ENCODE measurements at regions not wholly inside any gene's neighbourhood (a gene's known extent, or its start where the extent isn't known, plus 50 kb on each side); places are given as distances from the start of the nearest gene placed in this dataset.

GRCh38 chr2:66813976-66814375 lies 379.1 kb downstream of the MEIS1 start (continued):
- TF ChIP-seq ZNF404 (tag by site-specific recombination; IDR thresholded peaks at IDR 0.05) (no peak), KLF1 (tag by site-specific recombination; IDR thresholded peaks at IDR 0.05) (no peak)

- H3K27ac ChIP-seq (ENCODE audit: extremely low read depth, low read depth, low read length) = no peak overlapping the region
- ChIA-PET POLR2A (no interaction called here), CTCF (no interaction called here)
- H3K4me3 ChIP-seq (ENCODE audit: low read depth, low read length) = no peak overlapping the region
- TF ChIP-seq ZNF121 (tag by site-specific recombination; IDR thresholded peaks at IDR 0.05) = no peak
- no peak for TF ChIP-seq ZNF513 (tag by site-specific recombination; IDR thresholded peaks at IDR 0.05)
- no peak for TF ChIP-seq ZNF76 (tag by site-specific recombination; IDR thresholded peaks at IDR 0.05; ENCODE audit: borderline replicate concordance, low read depth)
- no peak for TF ChIP-seq ZNF354C (tag by site-specific recombination; IDR thresholded peaks at IDR 0.05; ENCODE audit: borderline replicate concordance, low read depth)
- no peak for TF ChIP-seq ZNF530 (tag by site-specific recombination; IDR thresholded peaks at IDR 0.05; ENCODE audit: low read depth)
- TF ChIP-seq ZBTB26 (tag by site-specific recombination; optimal IDR thresholded peaks at IDR 0.05) = no peak
- TF ChIP-seq PBX3 (CRISPR knock-in tag; IDR thresholded peaks at IDR 0.05) = no peak
- TF ChIP-seq ZNF239 (tag by site-specific recombination; IDR thresholded peaks at IDR 0.05) = no peak
- no peak for TF ChIP-seq ZNF549 (tag by site-specific recombination; IDR thresholded peaks at IDR 0.05)
- TF ChIP-seq KLF8 (tag by site-specific recombination; IDR thresholded peaks at IDR 0.05) = no peak
- TF ChIP-seq RBAK (tag by site-specific recombination; IDR thresholded peaks at IDR 0.05) = no peak
- no peak for TF ChIP-seq ZNF768 (tag by site-specific recombination; IDR thresholded peaks at IDR 0.05)
- TF ChIP-seq ZNF37A (tag by site-specific recombination; IDR thresholded peaks at IDR 0.05) = no peak
- no peak for TF ChIP-seq ZNF175 (tag by site-specific recombination; IDR thresholded peaks at IDR 0.05)
- TF ChIP-seq ZNF223 (tag by site-specific recombination; IDR thresholded peaks at IDR 0.05) = no peak
- no peak for TF ChIP-seq ZNF394 (tag by site-specific recombination; IDR thresholded peaks at IDR 0.05; ENCODE audit: borderline replicate concordance)
- no peak for TF ChIP-seq ZNF324 (tag by site-specific recombination; IDR thresholded peaks at IDR 0.05)
- H3K9me3 ChIP-seq (ENCODE audit: control insufficient read depth, insufficient read depth, low read depth, low read length) = no peaks in the 10 kb centered on the region
- no peaks in the 10 kb centered on the region for H3K36me3 ChIP-seq (ENCODE audit: control insufficient read depth in 2 of 2, insufficient read depth in 1 of 2, low read length in 2 of 2)
- H3K4me1 ChIP-seq (ENCODE audit: control insufficient read depth, insufficient read depth, low read length) = no peaks in the 10 kb centered on the region
Measured at GRCh38 chr2:66814916-66815315, 380.0 kb downstream of the MEIS1 start.

DNA sequence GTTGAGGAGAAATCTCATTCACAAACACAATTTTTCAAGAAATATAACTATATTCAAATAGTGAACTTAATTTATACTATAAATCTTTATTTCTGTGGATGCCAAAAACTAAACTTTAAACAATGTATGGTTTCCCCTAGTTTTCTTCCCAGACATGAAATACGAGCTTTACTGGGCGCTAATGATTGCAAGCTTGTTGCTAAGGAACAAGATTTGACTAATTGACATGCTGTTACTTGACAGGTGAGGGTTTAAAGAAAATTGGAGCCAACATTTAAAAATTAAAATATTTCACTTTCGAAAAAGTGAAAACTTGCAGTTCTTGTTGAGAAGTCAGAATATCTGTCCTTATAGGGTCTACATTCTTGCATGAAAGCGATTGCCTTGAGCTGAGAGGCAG lies 381.0 kb downstream of the MEIS1 start:
- Histone ChIP-seq H3K36me3 (ENCODE audit: control insufficient read depth in 2 of 2, insufficient read depth in 1 of 2, low read length in 2 of 2) (no peaks in the 10 kb centered on the region), H3K4me1 (ENCODE audit: control insufficient read depth, insufficient read depth, low read length) (no peaks in the 10 kb centered on the region), H3K4me3 (ENCODE audit: low read depth, low read length) (no peak overlapping the region), H3K9me3 (ENCODE audit: control insufficient read depth, insufficient read depth, low read depth, low read length) (no peaks in the 10 kb centered on the region), H3K27ac (ENCODE audit: extremely low read depth, low read depth, low read length) (no peak overlapping the region)
- CTCF ChIA-PET = interaction anchor here (0.5 kb wide), 1 partner anchor 169 kb away, joined by 3 read pairs; no protein-coding TSS in a partner anchor
- POLR2A ChIA-PET = no interaction called here
- TF ChIP-seq ZNF239 (tag by site-specific recombination; IDR thresholded peaks at IDR 0.05) (no peak), ZBTB11 (tag by site-specific recombination; conservative IDR thresholded peaks at IDR 0.05; ENCODE audit: low read depth) (no peak), ZNF366 (tag by site-specific recombination; conservative IDR thresholded peaks at IDR 0.05) (no peak), ZNF626 (tag by site-specific recombination; IDR thresholded peaks at IDR 0.05) (no peak), KLF16 (tag by site-specific recombination; IDR thresholded peaks at IDR 0.05) (no peak), ZNF623 (tag by site-specific recombination; IDR thresholded peaks at IDR 0.05) (no peak), EGR2 (tag by site-specific recombination; IDR thresholded peaks at IDR 0.05; ENCODE audit: low read depth) (no peak), ZBTB26 (tag by site-specific recombination; optimal IDR thresholded peaks at IDR 0.05) (no peak)
- TF ChIP-seq, protein P1, sequence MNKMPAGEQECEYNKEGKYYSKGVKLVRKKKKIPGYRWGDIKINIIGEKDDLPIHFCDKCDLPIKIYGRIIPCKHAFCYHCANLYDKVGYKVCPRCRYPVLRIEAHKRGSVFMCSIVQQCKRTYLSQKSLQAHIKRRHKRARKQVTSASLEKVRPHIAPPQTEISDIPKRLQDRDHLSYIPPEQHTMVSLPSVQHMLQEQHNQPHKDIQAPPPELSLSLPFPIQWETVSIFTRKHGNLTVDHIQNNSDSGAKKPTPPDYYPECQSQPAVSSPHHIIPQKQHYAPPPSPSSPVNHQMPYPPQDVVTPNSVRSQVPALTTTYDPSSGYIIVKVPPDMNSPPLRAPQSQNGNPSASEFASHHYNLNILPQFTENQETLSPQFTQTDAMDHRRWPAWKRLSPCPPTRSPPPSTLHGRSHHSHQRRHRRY (tag by site-specific recombination; IDR thresholded peaks at IDR 0.05) = no peak
